A549 (cell line): ENCODE measurements at regions not wholly inside any gene's neighbourhood (a gene's known extent, or its start where the extent isn't known, plus 50 kb on each side); places are given as distances from the start of the nearest gene placed in this dataset.
A peak's percentile ranks its signal among the peaks of the same experiment; 100 is the strongest.
"Not testable (repeated sequence)": the region's sequence is repeated elsewhere in the genome, so short reads cannot be mapped to it uniquely, and the experiment has no call there.

ENCODE experiments used
- ATAC-seq, 2 experiments: fragments of 200-7000 bp in 1 of 2; fragments of >200 bp in 1 of 2; cut with Nextera tagmentation in 1 of 2; cut with Tn5 transposase in 1 of 2; 3 replicates each; pipeline versions ENCODE4 v1.8.0 to v1.9.1; 2018 to 2020; ENCODE audit warnings: mild to moderate bottlenecking in 1 of 2, moderate library complexity in 1 of 2
- CTCF ChIA-PET: fragments of 300-600 bp; sonication (Branson Sonifier 250); formaldehyde crosslinking; extraction: SDS; loops from one replicate; lab custom pipeline; 2021; ENCODE audit warnings: antibody characterized with exemption, inconsistent platforms; lab: Yijun Ruan, JAX
- POLR2A ChIA-PET: fragments of 350-600 bp; formaldehyde crosslinking; extraction: SDS; loops from one replicate; lab custom pipeline; 2021; ENCODE audit warnings: antibody characterized with exemption, inconsistent platforms; lab: Yijun Ruan, JAX
- DNase-seq, 2 experiments: peaks; one replicate each; pipeline versions ENCODE4 v3.0.0 to v3.0.0-alpha.2; 2011 to 2016; ENCODE audit warnings: low read depth in 1 of 2, low spot score in 1 of 2
- FAIRE-seq: peaks from 2 replicates; lab custom pipeline; 2011; peaks lifted over from hg19 to GRCh38; lab: Jason Lieb, UNC
- H3K27ac ChIP-seq, 2 experiments: fragments of >200 bp; sonication (Bioruptor Twin); formaldehyde crosslinking; 3 replicates each; pipeline ENCODE4 v1.5.1; 2016 to 2017
- H3K4me1 ChIP-seq: fragments of >200 bp; sonication (Bioruptor Twin); formaldehyde crosslinking; 3 replicates; pipeline ENCODE4 v1.6.1; 2016
- H3K4me2 ChIP-seq: fragments of >200 bp; sonication (Bioruptor Twin); formaldehyde crosslinking; 3 replicates; pipeline ENCODE4 v1.6.1; 2016
- H3K4me3 ChIP-seq: fragments of >200 bp; sonication (Bioruptor Twin); formaldehyde crosslinking; 3 replicates; pipeline ENCODE4 v1.5.1; 2016
- H3K9me3 ChIP-seq: fragments of >200 bp; sonication (Bioruptor Twin); formaldehyde crosslinking; 3 replicates; pipeline ENCODE4 v1.6.1; 2016
- WGBS: methylation state at CpG from one replicate; pipeline ENCODE4 v1.1.6; 2017; ENCODE audit errors: missing lambda C conversion rate; 5-methylcytosine and 5-hydroxymethylcytosine counted together
- small RNA-seq, 6 experiments: library from RNA; depleted of rRNA; stranded (forward); fragments of <200 nt; gene quantifications; one replicate each; pipeline ENCODE3, GENCODE V24; 2012

DNA sequence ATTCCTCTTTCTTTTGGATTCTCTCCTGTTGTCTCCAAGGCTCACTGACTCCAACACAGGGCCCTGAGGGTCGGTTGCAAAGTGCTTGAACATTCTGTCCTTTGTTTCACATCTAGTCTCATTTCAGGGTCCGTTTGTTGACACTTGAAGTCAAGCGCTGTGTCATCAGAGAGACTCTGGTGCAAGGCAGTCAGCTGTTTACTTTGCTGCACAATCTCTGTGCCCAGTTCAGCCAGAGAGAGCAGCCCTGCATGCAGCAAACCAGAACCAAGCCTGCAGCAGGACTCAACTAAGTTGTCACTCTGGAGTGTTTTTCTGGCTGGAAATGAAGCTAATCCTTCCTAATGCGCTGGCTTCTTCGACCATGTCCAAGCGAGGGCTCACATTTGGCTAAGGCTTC, 77.6 kb upstream of the DPP6 start:
- under 1% methylated on average over 5 of the region's 6 CpGs for WGBS
- H3K4me3 ChIP-seq, CTCF ChIA-PET, POLR2A ChIA-PET, H3K4me1 ChIP-seq, H3K4me2 ChIP-seq, FAIRE-seq, H3K9me3 ChIP-seq, DNase-seq, H3K27ac ChIP-seq, ATAC-seq: not testable (repeated sequence)

DNA sequence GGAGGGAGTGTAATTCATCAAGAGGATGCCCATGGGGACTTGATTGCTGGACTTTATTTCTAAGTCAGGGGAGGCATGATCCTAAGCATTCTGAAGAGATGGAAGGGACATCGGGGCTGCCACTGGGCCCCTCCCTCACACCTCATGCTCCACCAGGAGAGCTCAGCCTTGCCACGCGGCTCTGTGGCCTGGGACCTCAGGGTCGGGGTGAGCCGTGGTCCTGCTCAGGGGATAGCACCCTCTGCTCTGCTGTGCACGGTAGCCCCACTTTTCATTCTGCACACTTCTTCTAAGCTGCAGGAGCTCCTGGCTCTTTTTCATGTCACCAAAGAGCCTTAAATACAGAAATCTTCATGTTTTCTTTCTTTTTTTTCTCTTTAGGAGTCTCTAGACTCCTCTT, 75.5 kb upstream of the DPP6 start:
- H3K4me3 ChIP-seq, H3K4me1 ChIP-seq, CTCF ChIA-PET, POLR2A ChIA-PET, DNase-seq, ATAC-seq, H3K4me2 ChIP-seq, H3K9me3 ChIP-seq, FAIRE-seq, H3K27ac ChIP-seq: not testable (repeated sequence)
- WGBS: 10% methylated on average over 6 of the region's 6 CpGs

DNA sequence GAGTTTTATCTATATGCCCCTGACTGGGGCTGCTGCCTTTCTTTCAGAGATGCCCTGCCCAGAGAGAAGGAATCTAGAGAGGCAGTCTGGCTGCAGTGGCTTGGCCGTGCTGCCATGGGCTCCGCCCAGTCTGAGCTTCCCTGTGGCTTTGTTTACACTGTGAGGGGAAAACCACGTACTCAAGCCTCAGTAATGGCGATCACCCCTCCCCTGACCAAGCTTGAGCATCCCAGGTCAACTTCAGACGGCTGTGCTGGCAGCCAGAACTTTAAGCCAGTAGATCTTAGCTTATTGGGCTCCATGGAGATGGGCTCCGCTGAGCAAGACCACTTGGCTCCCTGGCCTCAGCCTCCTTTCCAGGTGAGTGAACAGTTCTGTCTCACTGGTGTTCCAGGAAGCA, 69.0 kb upstream of the DPP6 start:
- H3K4me1 ChIP-seq, POLR2A ChIA-PET: not testable (repeated sequence)

DNA sequence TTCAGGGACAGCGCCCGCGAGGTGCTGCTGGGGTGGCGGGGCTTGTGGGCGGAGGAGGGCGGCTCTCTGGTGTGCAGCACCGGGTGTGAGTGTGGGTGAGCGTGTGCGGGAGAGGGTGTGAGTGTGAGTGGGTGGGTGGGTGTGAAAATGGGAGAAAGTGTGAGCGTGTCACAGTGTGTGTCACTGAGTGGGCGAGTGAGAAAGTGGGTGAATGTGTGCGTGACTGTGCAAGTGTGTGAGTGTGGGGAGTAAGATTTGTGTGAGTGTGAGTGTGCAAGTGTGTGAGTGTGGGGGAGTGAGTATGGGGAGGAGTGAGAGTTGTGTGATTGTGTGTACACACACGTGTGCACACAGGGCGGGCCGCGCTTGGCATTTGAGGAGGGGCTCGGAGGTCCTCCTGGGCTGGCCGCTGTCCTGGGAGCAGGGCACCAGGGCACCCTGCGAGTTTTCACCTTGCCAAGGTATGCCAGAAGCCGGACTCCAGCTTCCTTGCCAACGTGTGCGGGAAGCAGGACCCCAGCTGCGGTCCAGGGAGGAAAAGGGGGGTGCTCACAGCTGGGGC, 63.1 kb upstream of the DPP6 start:
- DNase-seq, ATAC-seq, H3K4me1 ChIP-seq, CTCF ChIA-PET, H3K9me3 ChIP-seq, H3K4me3 ChIP-seq, POLR2A ChIA-PET, H3K4me2 ChIP-seq, FAIRE-seq, H3K27ac ChIP-seq: not testable (repeated sequence)
- WGBS: 21% methylated on average over 4 of the region's 23 CpGs

More for the DNA sequence above, 69.0 kb upstream of the DPP6 start:
- CTCF ChIA-PET, H3K4me2 ChIP-seq, H3K9me3 ChIP-seq, DNase-seq, H3K4me3 ChIP-seq, ATAC-seq, FAIRE-seq, H3K27ac ChIP-seq: not testable (repeated sequence)
- 4% methylated on average over 4 of the region's 6 CpGs for WGBS

DNA sequence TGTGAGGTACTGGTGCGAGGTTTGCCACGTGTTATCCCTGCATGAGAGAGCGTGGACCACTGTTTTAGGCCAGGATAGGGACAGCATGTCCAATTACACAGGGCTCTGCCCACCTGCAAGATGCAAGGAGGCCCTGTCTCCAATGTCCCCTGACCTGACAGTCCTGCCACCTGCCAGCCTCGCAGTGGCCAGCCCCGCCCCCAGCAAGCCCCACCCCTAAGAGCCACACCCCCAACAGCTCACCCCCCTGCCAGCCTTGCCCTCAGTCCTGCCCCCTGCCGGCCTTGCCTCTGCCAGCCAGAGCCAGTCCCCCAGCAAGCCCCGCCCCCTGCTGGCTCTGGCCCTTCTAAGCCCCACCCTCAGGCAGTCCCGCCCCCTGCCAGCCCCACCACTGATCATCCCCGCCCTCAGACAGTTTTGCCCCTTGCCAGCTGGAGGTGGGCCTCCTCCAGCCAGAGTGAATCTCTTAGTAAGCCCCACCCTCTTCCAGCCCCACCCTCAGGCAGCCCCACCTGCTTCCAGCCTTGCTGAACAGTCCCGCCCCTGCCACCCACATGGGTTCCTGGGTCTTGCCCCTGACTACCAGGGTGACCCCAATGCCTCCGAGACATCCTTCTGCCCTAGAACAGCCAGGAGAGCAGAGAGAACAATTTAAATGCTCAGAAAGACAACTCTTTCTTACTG, 62.3 kb upstream of the DPP6 start:
- FAIRE-seq, H3K4me2 ChIP-seq, H3K4me3 ChIP-seq, POLR2A ChIA-PET, CTCF ChIA-PET, H3K27ac ChIP-seq, H3K4me1 ChIP-seq, H3K9me3 ChIP-seq, DNase-seq: not testable (repeated sequence)
- peak in 1 of 2 experiments; percentile 73; a peak in 3 of 6 replicates for ATAC-seq
- WGBS: 10% methylated on average over 4 of the region's 11 CpGs

DNA sequence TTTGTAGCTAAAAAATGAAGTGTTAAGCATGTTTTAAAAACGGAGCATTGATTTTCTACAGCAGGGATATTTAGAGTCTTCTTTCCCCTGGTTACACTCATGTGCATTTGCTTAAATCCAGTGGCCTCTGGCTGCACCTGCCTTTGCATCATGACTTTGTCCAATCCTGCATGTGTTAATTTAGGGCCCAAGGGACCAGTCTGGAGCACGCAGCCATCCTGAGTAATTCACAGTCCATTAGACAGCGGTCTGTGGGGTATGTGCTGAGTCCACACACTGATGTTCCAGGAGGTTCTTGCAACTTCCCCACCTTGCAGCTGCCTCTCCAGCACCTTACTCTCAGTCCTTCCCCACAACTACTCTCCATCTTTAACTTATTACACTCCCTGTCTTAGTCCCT, 60.7 kb upstream of the DPP6 start:
- H3K4me3 ChIP-seq, DNase-seq, H3K9me3 ChIP-seq, POLR2A ChIA-PET, CTCF ChIA-PET, H3K27ac ChIP-seq, FAIRE-seq, ATAC-seq, H3K4me2 ChIP-seq, H3K4me1 ChIP-seq: not testable (repeated sequence)
- 5% methylated on average over 3 of the region's 3 CpGs for WGBS

DNA sequence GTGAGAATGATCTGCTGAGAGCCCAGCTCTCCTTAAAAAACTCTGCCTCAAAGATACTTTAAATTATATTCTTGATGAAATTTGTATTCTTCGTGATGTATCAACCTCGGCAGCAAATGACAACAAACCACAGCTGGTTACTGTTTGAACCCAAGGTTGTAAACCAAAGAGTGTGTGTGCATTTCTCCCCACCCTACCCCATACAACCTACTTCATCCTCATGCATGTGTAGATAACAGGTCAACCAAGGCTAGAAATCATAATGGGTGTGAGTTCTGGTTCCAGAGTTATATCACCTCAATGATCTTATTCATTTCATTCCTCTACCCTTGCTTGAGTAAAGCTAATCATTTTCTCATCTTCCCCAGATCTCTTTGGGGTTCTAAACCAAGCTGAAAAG, 58.8 kb upstream of the DPP6 start:
- H3K9me3 ChIP-seq, H3K4me3 ChIP-seq, FAIRE-seq, CTCF ChIA-PET, H3K4me1 ChIP-seq, POLR2A ChIA-PET, H3K4me2 ChIP-seq, H3K27ac ChIP-seq, DNase-seq, ATAC-seq: not testable (repeated sequence)
- 3% methylated on average over 2 of the region's 2 CpGs for WGBS

DNA sequence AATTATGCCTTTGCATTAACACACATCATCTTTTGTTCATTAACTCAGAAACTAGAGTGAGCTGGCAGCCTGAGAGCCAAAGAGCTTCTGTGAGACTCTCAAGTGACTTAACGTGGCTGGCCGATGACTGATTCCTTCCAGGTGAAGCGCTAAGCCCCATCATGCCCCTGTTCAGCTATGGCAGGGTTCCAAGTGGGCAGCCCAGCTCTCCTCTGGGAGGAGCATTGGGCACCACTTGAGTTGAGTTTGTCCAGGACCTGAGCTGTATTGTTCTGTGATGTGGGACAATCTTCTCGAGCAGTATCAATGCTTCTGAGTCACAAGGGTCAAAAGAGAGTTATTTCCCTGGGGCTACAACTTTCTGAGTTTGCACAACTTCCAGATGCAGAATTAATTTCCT, 53.3 kb upstream of the DPP6 start:
- ATAC-seq, CTCF ChIA-PET, H3K9me3 ChIP-seq, POLR2A ChIA-PET, FAIRE-seq, H3K27ac ChIP-seq, H3K4me3 ChIP-seq, H3K4me2 ChIP-seq, H3K4me1 ChIP-seq, DNase-seq: not testable (repeated sequence)
- 0% methylated on average over 1 of the region's 4 CpGs for WGBS

Small RNA genes in the stretch of these regions (small RNA-seq; reads per million reads assigned to genes)
- gene AC005588.1 (0 reads per million in 6 experiments), gene AC079809.1 (0 reads per million in 6 experiments)
